ENCODE measurements at regions not wholly inside any gene's neighbourhood (a gene's known extent, or its start where the extent isn't known, plus 50 kb on each side); places are given as distances from the start of the nearest gene placed in this dataset.

- TF ChIP-seq CTCF (IDR thresholded peaks at IDR 0.05; ENCODE audit: low read depth, low read length): no peak
- no peak for TF ChIP-seq EZH2phosphoT487 (IDR thresholded peaks at IDR 0.05; ENCODE audit: low read depth)
Measured at GRCh38 chr7:42587806-42588205, 324.1 kb downstream of the C7orf25 start.
